Stomach (tissue), 4 donors: ENCODE measurements at regions not wholly inside any gene's neighbourhood (a gene's known extent, or its start where the extent isn't known, plus 50 kb on each side); places are given as distances from the start of the nearest gene placed in this dataset.

ENCODE experiments used
- EP300 ChIP-seq: sonication (generic); formaldehyde crosslinking; IDR thresholded peaks from one replicate; pipeline ENCODE4 v1.6.1; 2017; ENCODE audit warnings: antibody characterized with exemption
- POLR2A ChIP-seq, 4 donors: fragments of 450-650 bp; IDR thresholded peaks; one replicate each; pipeline ENCODE4 v1.6.1; 2016; ENCODE audit warnings: antibody characterized with exemption in 4 of 4, control low read depth in 2 of 4, mild to moderate bottlenecking in 1 of 4, moderate library complexity in 1 of 4
- POLR2AphosphoS5 ChIP-seq, 3 donors: sonication (generic); formaldehyde crosslinking; IDR thresholded peaks; one replicate each; pipeline ENCODE4 v1.6.1; 2016; ENCODE audit warnings: antibody characterized with exemption in 3 of 3
- TF ChIP-seq, protein P1 (sequence below), 7 experiments: fragments of 450-650 bp in 4 of 7; fragments of 200-600 bp in 3 of 7; sonication (generic) in 3 of 7; IDR thresholded peaks; one replicate each; pipeline ENCODE4 v1.5.1; 2016 to 2019; ENCODE audit warnings: antibody characterized with exemption in 7 of 7, control low read depth in 2 of 7, mild to moderate bottlenecking in 1 of 7

DNA sequence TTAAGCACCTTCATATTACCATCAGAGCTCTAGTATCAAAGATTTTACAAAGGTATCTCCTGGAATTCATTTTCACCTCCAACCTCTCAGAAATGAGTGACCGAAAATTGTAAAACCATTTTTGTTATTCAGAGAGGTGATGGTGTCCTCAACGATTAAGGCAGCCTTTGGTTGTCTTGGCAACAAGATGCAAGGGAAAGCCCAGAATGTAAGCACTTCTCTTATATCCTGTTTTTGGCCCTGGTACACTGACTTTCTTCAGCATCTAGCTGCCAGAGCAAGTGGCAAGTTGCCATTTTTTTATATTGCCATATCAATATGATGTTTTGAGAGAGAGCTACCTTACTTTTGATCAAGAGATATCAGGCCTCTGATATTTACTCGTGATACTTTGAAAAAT, 384.9 kb upstream of the NECTIN3 start:
- no peak for TF ChIP-seq POLR2A (IDR thresholded peaks at IDR 0.05)
- TF ChIP-seq, protein P1, sequence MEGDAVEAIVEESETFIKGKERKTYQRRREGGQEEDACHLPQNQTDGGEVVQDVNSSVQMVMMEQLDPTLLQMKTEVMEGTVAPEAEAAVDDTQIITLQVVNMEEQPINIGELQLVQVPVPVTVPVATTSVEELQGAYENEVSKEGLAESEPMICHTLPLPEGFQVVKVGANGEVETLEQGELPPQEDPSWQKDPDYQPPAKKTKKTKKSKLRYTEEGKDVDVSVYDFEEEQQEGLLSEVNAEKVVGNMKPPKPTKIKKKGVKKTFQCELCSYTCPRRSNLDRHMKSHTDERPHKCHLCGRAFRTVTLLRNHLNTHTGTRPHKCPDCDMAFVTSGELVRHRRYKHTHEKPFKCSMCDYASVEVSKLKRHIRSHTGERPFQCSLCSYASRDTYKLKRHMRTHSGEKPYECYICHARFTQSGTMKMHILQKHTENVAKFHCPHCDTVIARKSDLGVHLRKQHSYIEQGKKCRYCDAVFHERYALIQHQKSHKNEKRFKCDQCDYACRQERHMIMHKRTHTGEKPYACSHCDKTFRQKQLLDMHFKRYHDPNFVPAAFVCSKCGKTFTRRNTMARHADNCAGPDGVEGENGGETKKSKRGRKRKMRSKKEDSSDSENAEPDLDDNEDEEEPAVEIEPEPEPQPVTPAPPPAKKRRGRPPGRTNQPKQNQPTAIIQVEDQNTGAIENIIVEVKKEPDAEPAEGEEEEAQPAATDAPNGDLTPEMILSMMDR (IDR thresholded peaks at IDR 0.05), result no peak
- TF ChIP-seq POLR2AphosphoS5 (IDR thresholded peaks at IDR 0.05), result no peak
- TF ChIP-seq EP300, result no peak
